Mucosa of gallbladder (tissue), 1 donor: ENCODE measurements at regions not wholly inside any gene's neighbourhood (a gene's known extent, or its start where the extent isn't known, plus 50 kb on each side); places are given as distances from the start of the nearest gene placed in this dataset.

ENCODE experiments used
- DNase-seq: peaks from one replicate; pipeline ENCODE4 v3.0.0-alpha.2; 2020; ENCODE audit warnings: low spot score
- donor health status: DM: no; HTN: no; CAD: no.

GRCh38 chr9:118401546-118401945 is 697.3 kb downstream of the TLR4 start:
- no peak for DNase-seq

DNA sequence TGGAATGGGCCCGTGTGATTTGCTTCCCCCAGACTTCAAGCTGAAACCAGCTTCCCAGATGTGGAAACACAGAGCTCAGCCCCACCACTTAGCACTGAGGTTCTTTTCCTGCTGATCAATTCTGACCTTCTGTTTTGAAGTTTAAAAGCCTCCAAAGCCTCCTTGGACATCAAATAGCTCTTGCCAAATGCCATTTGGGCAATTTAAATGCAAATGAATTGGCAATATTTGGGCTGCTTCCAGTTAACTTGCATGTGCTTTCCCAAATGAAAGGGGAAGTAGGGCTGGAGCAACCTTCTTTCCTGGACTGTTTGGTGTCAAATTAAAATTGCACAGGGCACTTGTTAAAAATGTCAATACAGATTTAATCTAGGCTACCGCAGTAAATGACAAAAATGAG is 710.5 kb downstream of the TLR4 start:
- no peak for DNase-seq

DNA sequence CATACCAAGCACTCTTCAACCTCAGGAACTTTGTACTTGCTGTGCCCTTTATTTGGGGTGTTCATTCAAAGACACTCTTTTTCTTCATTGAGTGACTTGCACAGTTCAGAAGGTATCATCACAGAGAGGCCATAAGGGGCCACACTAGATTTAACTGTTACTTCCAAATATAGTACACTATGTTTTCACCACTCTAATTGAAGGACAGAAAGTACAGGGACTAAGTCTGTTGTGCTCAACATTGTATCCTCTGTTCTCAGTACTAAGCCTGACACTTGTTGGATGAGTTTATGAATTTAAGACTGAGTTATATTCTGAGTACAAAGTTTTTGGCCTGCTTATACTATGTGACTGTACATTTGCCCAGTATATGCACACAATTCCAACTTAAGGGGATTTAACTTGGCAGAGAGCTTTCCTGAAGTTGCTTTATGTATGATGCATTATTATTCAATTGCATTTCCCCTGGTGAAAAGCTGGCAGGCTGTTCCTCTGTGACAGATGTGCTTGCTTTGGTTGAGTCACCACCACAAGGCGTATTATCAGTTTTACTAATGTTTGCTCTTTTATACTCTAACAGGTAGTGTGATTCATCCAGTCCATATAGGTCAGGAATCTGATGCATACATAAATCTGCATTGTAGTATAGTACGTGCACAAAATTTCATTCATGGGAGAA is 714.8 kb downstream of the TLR4 start:
- no peak for DNase-seq

- no peak for DNase-seq
Observed at GRCh38 chr9:118419676-118420075, 715.5 kb downstream of the TLR4 start.

DNA sequence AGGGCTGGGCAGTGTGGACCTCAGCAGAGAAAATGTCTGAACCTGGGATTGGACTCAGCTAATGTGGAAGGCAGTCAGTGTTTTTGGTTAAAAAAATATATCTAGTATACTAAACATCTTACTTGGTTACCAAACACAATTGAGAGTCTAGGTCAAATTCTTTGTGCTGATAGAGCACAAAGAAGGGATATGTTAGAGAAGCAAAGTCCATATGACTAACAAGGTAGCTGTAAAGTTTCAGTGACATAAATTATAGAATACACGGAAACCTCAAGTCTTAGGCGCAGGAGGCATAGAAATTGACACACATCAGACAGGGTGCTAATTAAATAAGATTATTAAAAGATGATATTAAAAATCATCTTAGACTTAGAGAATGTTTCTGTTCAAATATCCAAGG is 718.3 kb downstream of the TLR4 start:
- no peak for DNase-seq

- no peak for DNase-seq
Observed at GRCh38 chr9:118423021-118423420, 718.8 kb downstream of the TLR4 start.

DNA sequence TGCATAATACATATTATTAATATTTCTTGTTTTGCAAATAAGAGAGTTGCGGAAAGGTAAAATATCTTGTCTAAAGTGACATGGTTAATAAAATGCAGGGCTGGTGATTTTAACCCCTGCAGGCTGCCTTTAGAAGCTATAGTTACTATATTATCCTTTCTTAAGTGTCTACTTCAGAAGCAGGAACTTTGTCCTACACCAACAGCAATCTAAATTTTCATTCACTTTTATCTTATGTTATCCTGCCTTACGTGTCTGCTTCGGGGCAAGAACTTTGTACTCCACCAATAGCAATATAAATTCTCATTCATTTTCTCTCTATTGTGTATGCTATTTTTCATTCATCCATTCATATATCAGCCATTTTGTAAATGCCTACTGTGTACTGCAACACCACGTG is 719.5 kb downstream of the TLR4 start:
- no peak for DNase-seq

DNA sequence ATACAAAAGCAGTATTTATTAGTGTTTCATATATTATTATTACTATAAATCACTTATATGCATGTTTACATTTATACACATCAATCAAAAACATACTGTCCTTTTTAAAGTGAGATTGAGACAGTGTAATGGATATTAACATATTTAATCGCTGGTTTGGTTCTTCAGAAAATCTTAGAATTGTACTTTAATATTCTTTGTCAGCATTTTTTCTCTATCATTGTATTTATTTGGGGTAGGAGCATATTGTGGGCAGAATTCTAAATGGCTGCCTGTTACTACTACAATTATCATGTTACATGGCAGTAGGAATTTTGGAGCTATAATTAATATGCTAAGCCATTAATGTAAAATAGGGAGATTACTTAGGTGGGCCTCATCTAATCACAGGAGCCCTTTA is 722.6 kb downstream of the TLR4 start:
- no peak for DNase-seq

DNA sequence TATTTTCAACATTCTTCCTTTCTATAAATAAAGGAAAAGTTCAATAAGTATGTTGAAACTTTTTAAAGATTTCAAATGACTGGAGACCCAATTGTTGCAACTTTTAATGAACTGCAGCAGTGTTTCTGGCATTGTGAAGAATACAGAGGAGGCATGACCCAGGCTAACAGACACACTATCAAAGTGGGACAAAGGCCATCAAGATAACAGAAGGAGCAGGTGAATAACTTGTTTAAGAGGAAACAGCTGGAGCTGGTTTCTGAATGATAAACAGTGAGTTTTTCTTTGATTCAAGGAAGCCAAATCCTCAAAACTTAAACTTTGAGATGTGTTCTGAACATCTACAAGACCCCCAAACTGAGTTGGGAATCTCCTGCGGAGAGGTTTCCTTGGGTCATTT is 734.6 kb downstream of the TLR4 start:
- no peak for DNase-seq

- DNase-seq: no peak
Observed at GRCh38 chr9:118439441-118439840, 735.2 kb downstream of the TLR4 start.

GRCh38 chr9:118444403-118444802 is 740.2 kb downstream of the TLR4 start:
- DNase-seq: no peak

DNA sequence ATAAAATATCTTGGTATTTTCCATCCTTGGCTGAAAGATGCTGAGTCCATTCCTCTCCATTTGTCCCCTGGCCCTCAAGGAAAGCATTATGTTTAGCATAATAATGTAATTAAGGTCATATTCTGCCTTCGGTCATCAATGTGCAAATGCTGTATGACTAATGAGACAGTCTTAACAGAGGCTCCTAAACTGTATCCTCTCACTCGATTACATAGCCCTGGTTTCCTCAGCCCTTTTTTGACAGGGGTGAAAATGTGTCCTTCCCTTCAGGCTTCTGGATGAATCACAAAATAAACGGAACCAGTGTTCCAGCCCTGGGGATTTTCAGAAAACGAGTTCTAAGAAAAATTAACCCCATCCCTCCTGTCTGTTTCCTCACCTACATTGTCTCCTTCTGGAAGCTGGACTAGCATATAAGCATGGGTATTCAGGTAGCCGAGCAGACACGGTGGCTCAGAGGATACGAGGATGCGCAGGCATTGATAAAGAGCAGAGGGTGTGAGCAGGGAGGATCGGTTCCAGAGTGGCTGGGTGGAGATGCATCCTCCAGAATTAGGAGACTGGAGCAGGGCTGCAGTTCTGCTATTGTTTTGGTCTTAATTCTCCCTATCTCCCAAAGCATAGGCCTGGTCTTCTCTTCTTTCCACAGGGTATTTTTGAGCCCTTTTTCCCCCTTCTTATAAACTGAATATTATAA is 742.9 kb downstream of the TLR4 start:
- no peak for DNase-seq

DNA sequence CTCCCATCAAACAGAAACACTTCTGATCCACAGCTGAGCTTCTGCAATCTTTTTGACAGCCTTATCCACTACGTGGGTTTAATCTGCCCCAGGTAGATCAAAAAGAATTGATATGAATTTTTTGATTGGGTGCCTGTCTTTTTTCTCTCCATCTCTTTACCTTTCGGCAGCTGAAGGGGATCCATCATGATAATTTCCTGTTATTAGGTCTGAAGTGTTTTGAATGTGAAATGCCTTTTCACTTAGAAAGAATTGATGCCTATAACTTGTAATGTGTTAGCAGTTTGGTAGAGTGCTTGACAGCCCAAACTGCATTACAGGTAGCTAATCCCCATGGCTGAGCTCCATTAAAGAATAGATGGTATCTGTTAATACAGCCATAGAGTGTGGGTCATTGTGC is 745.4 kb downstream of the TLR4 start:
- DNase-seq: no peak

- DNase-seq: peak; percentile 26
Observed at GRCh38 chr9:118455259-118455658, 751.1 kb downstream of the TLR4 start.

- DNase-seq: no peak
Observed at GRCh38 chr9:118455788-118456187, 751.6 kb downstream of the TLR4 start.

DNA sequence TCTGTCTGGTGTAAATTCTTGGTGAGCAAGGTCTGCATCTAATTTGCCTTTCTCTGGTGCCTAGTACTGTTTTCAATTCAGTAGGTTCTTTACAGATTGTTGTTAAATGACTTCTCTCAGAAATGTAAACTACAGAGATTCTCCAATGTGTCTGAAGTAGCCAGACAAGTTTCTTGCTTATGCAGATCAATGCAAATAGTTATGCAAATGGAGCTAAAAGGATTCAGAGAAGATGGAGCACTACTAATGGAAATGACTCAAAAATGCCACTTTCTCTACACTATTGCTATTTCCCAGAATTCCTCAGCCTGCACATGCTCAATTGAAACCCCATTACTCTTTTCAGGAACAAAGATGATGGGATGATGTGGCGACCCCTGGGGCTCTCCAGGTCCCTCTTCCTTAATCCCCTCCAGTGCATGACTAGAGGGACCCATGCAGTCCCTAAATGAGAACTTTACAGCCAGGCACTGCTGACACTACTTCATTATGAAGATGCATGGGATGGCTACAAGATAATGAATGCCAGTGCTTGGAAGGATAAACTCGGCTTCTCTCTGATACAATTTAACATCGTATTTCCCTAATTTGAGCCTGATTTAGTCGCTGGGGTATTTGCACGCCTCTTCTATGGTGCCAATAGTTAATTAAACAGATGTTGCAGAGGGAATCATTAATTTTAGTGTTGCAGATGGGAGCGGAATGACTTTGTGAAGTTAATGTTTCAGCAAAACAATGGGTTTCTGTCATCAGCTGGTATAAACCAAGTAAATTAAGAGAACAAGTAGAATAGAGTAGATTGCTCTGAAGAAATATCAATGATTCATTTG is 753.2 kb downstream of the TLR4 start:
- no peak for DNase-seq

GRCh38 chr9:118459913-118460312 is 755.7 kb downstream of the TLR4 start:
- no peak for DNase-seq

DNA sequence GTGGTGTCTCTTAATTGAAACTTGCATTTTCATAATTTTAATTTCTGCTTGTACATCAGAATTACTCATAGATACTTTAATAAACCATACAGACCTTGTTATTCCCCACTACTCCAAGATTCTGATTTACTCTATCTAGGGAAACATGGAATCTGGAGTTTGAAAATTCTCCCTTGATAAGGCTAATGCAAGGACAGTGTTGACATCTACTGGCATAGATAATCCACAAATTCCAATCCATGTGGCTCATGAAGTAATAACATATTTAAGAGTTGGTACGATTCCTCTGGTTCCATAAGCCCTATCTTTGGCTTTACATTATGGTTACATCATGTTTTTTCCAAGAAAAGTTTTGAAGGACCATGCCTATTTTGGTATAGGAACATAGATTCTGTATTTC is 759.2 kb downstream of the TLR4 start:
- DNase-seq: no peak

DNA sequence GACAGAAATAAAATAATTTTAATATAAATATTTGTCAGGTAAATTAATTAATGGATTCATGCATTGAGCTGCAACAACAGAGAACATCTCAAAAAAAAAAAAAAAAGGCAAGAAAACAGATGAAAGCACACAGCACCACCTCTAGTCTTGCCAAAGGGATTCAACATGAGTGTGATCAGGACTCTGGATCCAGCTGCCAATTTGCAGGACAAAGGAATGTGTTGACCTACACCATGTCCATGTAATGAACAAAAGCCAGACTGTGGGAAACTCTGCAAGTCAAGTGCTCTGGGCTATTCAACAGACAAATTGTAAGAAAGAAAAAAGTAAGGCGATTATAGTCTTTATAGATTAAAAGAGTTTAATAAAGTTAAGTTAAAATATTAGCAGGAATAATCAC is 769.3 kb downstream of the TLR4 start:
- DNase-seq: no peak

- DNase-seq: no peak
Observed at GRCh38 chr9:118478752-118479151, 774.5 kb downstream of the TLR4 start.

GRCh38 chr9:118482306-118482705 is 778.1 kb downstream of the TLR4 start:
- no peak for DNase-seq

GRCh38 chr9:118483677-118484076 is 779.5 kb downstream of the TLR4 start:
- DNase-seq: no peak

- DNase-seq: no peak
Observed at GRCh38 chr9:118503236-118503635, 799.0 kb downstream of the TLR4 start.
